ENCODE measurements at regions not wholly inside any gene's neighbourhood (a gene's known extent, or its start where the extent isn't known, plus 50 kb on each side); places are given as distances from the start of the nearest gene placed in this dataset.

DNA sequence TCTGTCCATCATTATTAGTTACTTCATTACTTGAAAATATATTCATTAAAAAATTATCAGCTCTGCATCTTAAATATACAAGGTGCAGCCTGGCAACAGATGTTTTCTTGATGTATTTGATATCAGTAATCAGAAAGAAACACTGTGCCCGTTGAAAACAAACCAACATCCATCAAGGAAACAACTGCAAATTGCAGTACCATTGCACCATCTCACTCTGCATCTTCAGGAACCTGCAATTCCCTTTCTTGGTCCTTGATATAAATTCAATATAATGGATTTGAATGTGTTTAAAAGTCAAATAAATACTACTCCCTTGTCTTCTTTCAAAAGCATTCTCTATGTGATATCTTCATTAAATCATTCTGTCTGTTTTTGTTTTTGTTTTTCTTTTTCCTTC is 1131.2 kb downstream of the FAM181B start:
- TF ChIP-seq, protein P1, sequence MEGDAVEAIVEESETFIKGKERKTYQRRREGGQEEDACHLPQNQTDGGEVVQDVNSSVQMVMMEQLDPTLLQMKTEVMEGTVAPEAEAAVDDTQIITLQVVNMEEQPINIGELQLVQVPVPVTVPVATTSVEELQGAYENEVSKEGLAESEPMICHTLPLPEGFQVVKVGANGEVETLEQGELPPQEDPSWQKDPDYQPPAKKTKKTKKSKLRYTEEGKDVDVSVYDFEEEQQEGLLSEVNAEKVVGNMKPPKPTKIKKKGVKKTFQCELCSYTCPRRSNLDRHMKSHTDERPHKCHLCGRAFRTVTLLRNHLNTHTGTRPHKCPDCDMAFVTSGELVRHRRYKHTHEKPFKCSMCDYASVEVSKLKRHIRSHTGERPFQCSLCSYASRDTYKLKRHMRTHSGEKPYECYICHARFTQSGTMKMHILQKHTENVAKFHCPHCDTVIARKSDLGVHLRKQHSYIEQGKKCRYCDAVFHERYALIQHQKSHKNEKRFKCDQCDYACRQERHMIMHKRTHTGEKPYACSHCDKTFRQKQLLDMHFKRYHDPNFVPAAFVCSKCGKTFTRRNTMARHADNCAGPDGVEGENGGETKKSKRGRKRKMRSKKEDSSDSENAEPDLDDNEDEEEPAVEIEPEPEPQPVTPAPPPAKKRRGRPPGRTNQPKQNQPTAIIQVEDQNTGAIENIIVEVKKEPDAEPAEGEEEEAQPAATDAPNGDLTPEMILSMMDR (IDR thresholded peaks at IDR 0.05; ENCODE audit: low read depth, low read length): no peak
- DNase-seq (ENCODE audit: extremely low read depth, low read depth): no peak

DNA sequence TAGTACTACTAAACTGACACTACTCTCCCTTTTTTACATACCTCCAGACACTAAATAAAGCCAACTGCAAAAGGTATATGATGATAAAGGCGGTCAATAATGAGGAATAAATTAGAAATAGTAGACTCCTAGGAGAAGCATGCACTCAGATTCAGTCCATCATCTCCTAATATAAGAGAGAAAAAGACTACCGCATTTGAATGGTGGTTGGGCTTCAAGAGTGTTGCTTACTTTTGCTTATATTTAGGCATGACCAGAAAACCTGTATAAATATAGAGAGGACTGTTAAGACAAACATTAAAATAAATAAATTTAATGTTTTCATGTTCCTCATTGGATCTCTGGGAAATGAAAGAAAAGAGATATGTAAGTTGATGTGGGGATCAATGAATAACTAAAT is 1137.0 kb downstream of the FAM181B start:
- TF ChIP-seq, protein P1 (IDR thresholded peaks at IDR 0.05; ENCODE audit: low read depth, low read length): no peak
- no peak for DNase-seq (ENCODE audit: extremely low read depth, low read depth)

DNA sequence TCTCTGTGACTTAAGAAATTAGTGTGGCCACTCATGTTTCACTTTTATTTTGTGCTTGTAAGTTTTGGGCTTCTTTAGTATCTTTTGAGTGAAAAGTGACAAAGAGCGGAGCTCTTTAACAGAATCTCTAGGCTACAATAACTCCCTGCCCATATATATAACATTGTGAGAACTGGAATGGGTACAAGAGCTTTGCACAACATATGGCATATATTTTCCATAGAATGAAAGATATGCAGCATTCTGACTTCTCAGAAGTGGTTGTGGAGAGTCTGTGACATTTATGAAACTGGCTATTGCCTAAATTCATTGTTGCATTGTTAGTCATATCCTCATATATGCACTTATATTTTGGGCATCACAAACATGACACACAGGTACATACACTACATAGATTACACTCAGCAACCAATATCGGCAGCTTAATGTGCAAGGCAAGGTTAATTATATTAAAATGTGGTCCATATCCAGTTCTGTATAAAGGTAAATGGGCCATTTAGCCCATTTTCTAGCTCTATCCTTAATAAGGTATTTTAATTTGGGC is 1148.2 kb downstream of the FAM181B start:
- DNase-seq (ENCODE audit: extremely low read depth, low read depth): no peak
- TF ChIP-seq, protein P1 (IDR thresholded peaks at IDR 0.05; ENCODE audit: low read depth, low read length): no peak

DNA sequence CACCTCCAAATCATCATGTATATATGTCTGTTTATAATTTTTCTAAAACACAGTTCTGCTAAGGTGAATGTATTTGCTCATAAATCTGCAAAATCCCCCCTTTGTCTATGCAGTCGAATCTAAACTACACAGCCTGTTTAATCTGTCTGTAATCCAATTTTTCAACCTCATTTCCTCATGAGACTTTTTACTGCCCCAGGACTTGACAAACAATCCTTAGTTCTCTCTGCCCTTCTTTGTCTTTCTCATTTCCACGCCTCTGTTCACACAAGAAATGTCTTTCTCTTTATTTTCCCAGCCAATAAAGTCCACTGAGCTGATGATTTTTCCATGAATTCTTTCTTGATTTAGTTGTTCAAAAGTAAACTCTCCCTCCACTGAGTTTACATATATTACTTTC is 1154.3 kb downstream of the FAM181B start:
- TF ChIP-seq, protein P1 (IDR thresholded peaks at IDR 0.05; ENCODE audit: low read depth, low read length): no peak
- no peak for DNase-seq (ENCODE audit: extremely low read depth, low read depth)

DNA sequence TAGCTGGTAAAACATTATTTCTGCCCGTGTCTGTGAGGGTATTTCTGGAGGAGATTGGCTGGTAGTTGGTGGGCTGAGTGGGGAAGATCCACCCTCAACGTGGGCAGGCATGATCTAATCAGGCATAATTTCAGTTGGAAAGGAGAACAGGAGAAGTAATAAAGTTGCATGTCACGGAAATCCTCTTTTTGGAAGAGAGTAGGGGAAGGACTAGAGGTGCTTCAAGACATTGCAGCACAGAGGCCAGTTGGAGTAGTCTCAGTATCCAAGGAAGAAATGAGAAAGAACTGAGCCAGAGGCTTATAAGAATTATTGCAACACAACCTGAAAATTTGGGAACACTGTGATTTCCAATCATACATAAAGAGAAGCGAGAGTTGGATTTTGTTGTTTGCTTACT is 1155.1 kb downstream of the FAM181B start:
- DNase-seq (ENCODE audit: extremely low read depth, low read depth): no peak
- TF ChIP-seq, protein P1 (IDR thresholded peaks at IDR 0.05; ENCODE audit: low read depth, low read length): no peak

DNA sequence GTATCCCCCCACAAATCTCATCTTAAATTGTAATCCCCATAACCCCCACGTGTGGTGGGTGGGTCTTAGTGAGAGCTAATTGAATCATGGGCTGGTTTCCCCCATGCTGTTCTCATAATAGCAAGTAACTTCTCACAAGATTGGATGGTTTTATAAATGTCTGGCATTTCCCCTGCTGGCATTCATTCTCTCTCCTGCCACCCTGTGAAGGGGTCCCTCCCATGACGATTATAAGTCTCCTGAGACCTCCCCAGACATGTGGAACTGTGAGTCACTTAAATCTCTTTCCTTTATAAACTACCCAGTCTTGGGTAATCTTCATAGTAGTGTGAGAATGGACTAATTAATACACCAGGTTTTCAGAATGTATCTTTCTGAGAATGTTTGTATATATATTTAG is 1159.4 kb downstream of the FAM181B start:
- TF ChIP-seq, protein P1 (IDR thresholded peaks at IDR 0.05; ENCODE audit: low read depth, low read length): no peak
- DNase-seq (ENCODE audit: extremely low read depth, low read depth): no peak

DNA sequence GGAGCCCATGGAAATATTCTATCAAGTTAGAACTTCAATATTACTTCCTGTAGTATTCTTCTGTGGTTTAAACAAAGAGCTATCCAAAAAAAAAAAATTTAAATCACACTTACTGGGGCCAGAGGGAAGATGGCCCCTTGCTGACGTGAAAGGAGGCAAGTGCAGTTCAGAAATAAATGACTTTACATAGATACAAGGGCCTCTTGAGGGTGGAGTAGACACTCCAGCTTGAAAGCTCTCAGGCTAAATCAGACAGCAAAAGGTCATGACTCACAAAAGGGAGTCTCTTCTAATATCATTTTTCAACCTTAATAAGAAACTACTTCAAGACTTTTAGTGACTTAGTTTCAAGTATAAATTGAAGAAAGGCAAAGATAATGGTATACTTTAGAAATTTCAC is 1160.3 kb downstream of the FAM181B start:
- TF ChIP-seq, protein P1 (IDR thresholded peaks at IDR 0.05; ENCODE audit: low read depth, low read length): no peak
- no peak for DNase-seq (ENCODE audit: extremely low read depth, low read depth)

All from AG09319 (cell line).